ENCODE measurements at regions not wholly inside any gene's neighbourhood (a gene's known extent, or its start where the extent isn't known, plus 50 kb on each side); places are given as distances from the start of the nearest gene placed in this dataset.
"Not testable (repeated sequence)": the region's sequence is repeated elsewhere in the genome, so short reads cannot be mapped to it uniquely, and the experiment has no call there.

- no peak overlapping the region for H2AFZ ChIP-seq
- 48 to 52% methylated on average over 10 of the region's 10 CpGs for WGBS, 2 experiments (ENCODE audit: low coverage in 1 of 2, low lambda C conversion rate in 2 of 2, missing lambda C conversion rate in 2 of 2)
- no peaks in the 10 kb centered on the region for H3K79me2 ChIP-seq (ENCODE audit: insufficient read depth)
- no peaks in the 10 kb centered on the region for H3K9me3 ChIP-seq (ENCODE audit: low read depth)
- no peak overlapping the region for H3K4me3 ChIP-seq
- H3K9ac ChIP-seq: no peak overlapping the region
- H3K4me2 ChIP-seq (ENCODE audit: unreplicated experiment): no peak overlapping the region
- H3F3A ChIP-seq (ENCODE audit: insufficient read depth): no peaks in the 10 kb centered on the region
- no peaks in the 10 kb centered on the region for H4K20me1 ChIP-seq (ENCODE audit: insufficient read depth)
- no peaks in the 10 kb centered on the region for H3K36me3 ChIP-seq (ENCODE audit: low read depth)
- H3K9me2 ChIP-seq (ENCODE audit: insufficient read depth): no peaks in the 10 kb centered on the region
- in situ Hi-C loops (cut with MboI): no loop called here
- no peak for DNase-seq
- H3K27me3 ChIP-seq (replicated peaks; ENCODE audit: insufficient read depth): no peaks in the 10 kb centered on the region
- TF ChIP-seq EZH2phosphoT487 (IDR thresholded peaks at IDR 0.05; ENCODE audit: insufficient read depth, low read depth) (no peak), EZH2 (IDR thresholded peaks at IDR 0.05; ENCODE audit: insufficient read depth, poor library complexity, severe bottlenecking) (no peak)
- no peak overlapping the region for H3K27ac ChIP-seq
- H3K4me1 ChIP-seq (ENCODE audit: insufficient read depth): no peaks in the 10 kb centered on the region
These were observed 83.2 kb upstream of the PLAC8 start for GRCh38 chr4:83197555-83198235.

GRCh38 chr4:83196921-83197320, 82.4 kb upstream of the PLAC8 start:
- Histone ChIP-seq H3K9ac (no peak overlapping the region), H2AFZ (no peak overlapping the region), H3K9me3 (ENCODE audit: low read depth) (no peaks in the 10 kb centered on the region), H3K4me3 (no peak overlapping the region), H3K9me2 (ENCODE audit: insufficient read depth) (no peaks in the 10 kb centered on the region), H3F3A (ENCODE audit: insufficient read depth) (no peaks in the 10 kb centered on the region), H3K36me3 (ENCODE audit: low read depth) (no peaks in the 10 kb centered on the region), H3K79me2 (ENCODE audit: insufficient read depth) (no peaks in the 10 kb centered on the region), H4K20me1 (ENCODE audit: insufficient read depth) (no peaks in the 10 kb centered on the region), H3K4me1 (ENCODE audit: insufficient read depth) (no peaks in the 10 kb centered on the region), H3K27ac (no peak overlapping the region), H3K27me3 (replicated peaks; ENCODE audit: insufficient read depth) (no peaks in the 10 kb centered on the region), H3K4me2 (ENCODE audit: unreplicated experiment) (no peak overlapping the region)
- DNase-seq: no peak
- in situ Hi-C loops (cut with MboI): no loop called here
- TF ChIP-seq EZH2 (IDR thresholded peaks at IDR 0.05; ENCODE audit: insufficient read depth, poor library complexity, severe bottlenecking) (no peak), EZH2phosphoT487 (IDR thresholded peaks at IDR 0.05; ENCODE audit: insufficient read depth, low read depth) (no peak)
- 65 to 74% methylated on average over 2 of the region's 2 CpGs for WGBS, 2 experiments (ENCODE audit: low coverage in 1 of 2, low lambda C conversion rate in 2 of 2, missing lambda C conversion rate in 2 of 2)

GRCh38 chr4:83195269-83195668, 80.7 kb upstream of the PLAC8 start:
- Histone ChIP-seq H3K4me1 (ENCODE audit: insufficient read depth) (no peaks in the 10 kb centered on the region), H3K4me2 (ENCODE audit: unreplicated experiment) (no peak overlapping the region), H3K9me2 (ENCODE audit: insufficient read depth) (no peaks in the 10 kb centered on the region), H3K27me3 (replicated peaks; ENCODE audit: insufficient read depth) (no peaks in the 10 kb centered on the region), H3K36me3 (ENCODE audit: low read depth) (no peaks in the 10 kb centered on the region), H4K20me1 (ENCODE audit: insufficient read depth) (no peaks in the 10 kb centered on the region), H3K79me2 (ENCODE audit: insufficient read depth) (no peaks in the 10 kb centered on the region), H3K9me3 (ENCODE audit: low read depth) (no peaks in the 10 kb centered on the region), H3K4me3 (no peak overlapping the region), H2AFZ (no peak overlapping the region), H3K9ac (no peak overlapping the region), H3F3A (ENCODE audit: insufficient read depth) (no peaks in the 10 kb centered on the region), H3K27ac (no peak overlapping the region)
- WGBS, 2 experiments (ENCODE audit: low coverage in 1 of 2, low lambda C conversion rate in 2 of 2, missing lambda C conversion rate in 2 of 2): 73 to 78% methylated on average over 3 of the region's 3 CpGs
- TF ChIP-seq EZH2phosphoT487 (IDR thresholded peaks at IDR 0.05; ENCODE audit: insufficient read depth, low read depth): no peak
- no peak for TF ChIP-seq EZH2 (IDR thresholded peaks at IDR 0.05; ENCODE audit: insufficient read depth, poor library complexity, severe bottlenecking)
- DNase-seq: no peak
- in situ Hi-C loops (cut with MboI): no loop called here

GRCh38 chr4:83194588-83194987, 80.1 kb upstream of the PLAC8 start:
- H3K9me2 ChIP-seq (ENCODE audit: insufficient read depth); H3K4me3 ChIP-seq; H2AFZ ChIP-seq; H3K36me3 ChIP-seq (ENCODE audit: low read depth); H3F3A ChIP-seq (ENCODE audit: insufficient read depth); H4K20me1 ChIP-seq (ENCODE audit: insufficient read depth); DNase-seq; H3K27ac ChIP-seq; H3K9ac ChIP-seq; H3K4me1 ChIP-seq (ENCODE audit: insufficient read depth); H3K9me3 ChIP-seq (ENCODE audit: low read depth); H3K79me2 ChIP-seq (ENCODE audit: insufficient read depth); H3K27me3 ChIP-seq (replicated peaks; ENCODE audit: insufficient read depth); in situ Hi-C loops (cut with MboI); H3K4me2 ChIP-seq (ENCODE audit: unreplicated experiment): not testable (repeated sequence)
- 52 to 63% methylated on average over 7 of the region's 7 CpGs for WGBS, 2 experiments (ENCODE audit: low coverage in 1 of 2, low lambda C conversion rate in 2 of 2, missing lambda C conversion rate in 2 of 2)

- in situ Hi-C loops (cut with MboI): no loop called here
- no peak overlapping the region for H2AFZ ChIP-seq
- TF ChIP-seq EZH2 (IDR thresholded peaks at IDR 0.05; ENCODE audit: insufficient read depth, poor library complexity, severe bottlenecking): no peak
- no peak for TF ChIP-seq EZH2phosphoT487 (IDR thresholded peaks at IDR 0.05; ENCODE audit: insufficient read depth, low read depth)
- H3K4me1 ChIP-seq (ENCODE audit: insufficient read depth): no peaks in the 10 kb centered on the region
- no peak overlapping the region for H3K27ac ChIP-seq
- 82 to 85% methylated on average over 5 to 6 of the region's 6 CpGs for WGBS, 2 experiments (ENCODE audit: low coverage in 1 of 2, low lambda C conversion rate in 2 of 2, missing lambda C conversion rate in 2 of 2)
- no peak overlapping the region for H3K4me2 ChIP-seq (ENCODE audit: unreplicated experiment)
- H3K9ac ChIP-seq: no peak overlapping the region
- DNase-seq: no peak
- no peaks in the 10 kb centered on the region for H3K9me3 ChIP-seq (ENCODE audit: low read depth)
- no peaks in the 10 kb centered on the region for H3K27me3 ChIP-seq (replicated peaks; ENCODE audit: insufficient read depth)
- no peaks in the 10 kb centered on the region for H4K20me1 ChIP-seq (ENCODE audit: insufficient read depth)
- H3F3A ChIP-seq (ENCODE audit: insufficient read depth): no peaks in the 10 kb centered on the region
- H3K4me3 ChIP-seq: no peak overlapping the region
- H3K36me3 ChIP-seq (ENCODE audit: low read depth): no peaks in the 10 kb centered on the region
- H3K9me2 ChIP-seq (ENCODE audit: insufficient read depth): no peaks in the 10 kb centered on the region
- H3K79me2 ChIP-seq (ENCODE audit: insufficient read depth): no peaks in the 10 kb centered on the region
These were observed 78.1 kb upstream of the PLAC8 start for GRCh38 chr4:83192634-83193033.
